ENCODE measurements at regions not wholly inside any gene's neighbourhood (a gene's known extent, or its start where the extent isn't known, plus 50 kb on each side); places are given as distances from the start of the nearest gene placed in this dataset.

DNA sequence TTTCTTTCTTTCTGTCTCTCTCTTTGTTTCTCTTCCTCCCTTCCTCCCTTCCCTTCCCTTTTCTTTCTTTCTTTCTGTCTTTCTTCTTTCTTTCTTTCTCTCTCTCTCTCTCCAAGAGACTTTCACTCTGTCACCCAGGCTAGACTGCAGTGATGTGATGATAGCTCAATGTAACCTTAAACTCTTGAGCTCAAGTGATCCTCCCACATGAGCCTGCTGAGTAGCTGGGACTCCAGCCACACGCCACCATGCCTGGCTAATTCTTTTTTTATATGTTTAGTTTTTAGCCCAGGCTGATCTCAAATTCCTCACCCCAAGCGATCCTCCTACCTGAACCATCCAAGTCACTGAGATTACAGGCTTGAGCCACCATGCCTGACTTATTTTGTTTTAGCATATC lies 64.3 kb upstream of the EMCN start:
- no peak for TF ChIP-seq ZNF274 (IDR thresholded peaks at IDR 0.05; ENCODE audit: low read depth, low read length)
- TF ChIP-seq SUZ12 (IDR thresholded peaks at IDR 0.05; ENCODE audit: extremely low read depth, insufficient read depth, insufficient read length) = no peak
- no peak for TF ChIP-seq YY1 (IDR thresholded peaks at IDR 0.05; ENCODE audit: insufficient read depth, insufficient read length)

Measured in NT2/D1 (cell line).